Immature natural killer cell (primary cell): ENCODE measurements at regions not wholly inside any gene's neighbourhood (a gene's known extent, or its start where the extent isn't known, plus 50 kb on each side); places are given as distances from the start of the nearest gene placed in this dataset.

ENCODE experiments used
- DNase-seq, 3 donors: peaks; one replicate each; pipeline ENCODE4 v3.0.0; 2022; ENCODE audit warnings: mixed read lengths in 1 of 3
- H3K27ac Mint-ChIP-seq, 6 donors: one replicate each; pipeline ENCODE4 v1.8.0; 2020; ENCODE audit warnings: mixed read lengths in 6 of 6, mild to moderate bottlenecking in 5 of 6, inconsistent platforms in 4 of 6, moderate library complexity in 3 of 6
- H3K27me3 Mint-ChIP-seq, 3 donors: one replicate each; pipeline ENCODE4 v1.8.0; 2020 to 2021; ENCODE audit warnings: low read depth in 3 of 3, mild to moderate bottlenecking in 3 of 3, mixed read lengths in 3 of 3, moderate library complexity in 3 of 3, inconsistent platforms in 1 of 3
- H3K36me3 Mint-ChIP-seq, 3 donors: one replicate each; pipeline ENCODE4 v1.8.0; 2020; ENCODE audit warnings: mixed read lengths in 3 of 3, inconsistent platforms in 2 of 3, mild to moderate bottlenecking in 2 of 3
- H3K4me1 Mint-ChIP-seq, 2 donors: one replicate each; pipeline ENCODE4 v1.8.0; 2020; ENCODE audit warnings: inconsistent platforms in 2 of 2, mild to moderate bottlenecking in 2 of 2, mixed read lengths in 2 of 2, moderate library complexity in 1 of 2
- H3K4me3 Mint-ChIP-seq, 5 donors: one replicate each; pipeline ENCODE4 v1.8.0; 2020; ENCODE audit warnings: mild to moderate bottlenecking in 5 of 5, mixed read lengths in 5 of 5, inconsistent platforms in 3 of 5, moderate library complexity in 3 of 5
- H3K9me3 Mint-ChIP-seq, 6 donors: one replicate each; pipeline ENCODE4 v1.8.0; 2020; ENCODE audit warnings: mild to moderate bottlenecking in 6 of 6, mixed read lengths in 6 of 6, inconsistent platforms in 4 of 6, moderate library complexity in 3 of 6

- H3K36me3 Mint-ChIP-seq: no peaks in the 10 kb centered on the region
- peaks cover 0 to 2% (median 0%) of the 10 kb centered on the region in 3 donors for H3K27me3 Mint-ChIP-seq
- H3K4me1 Mint-ChIP-seq: no peaks in the 10 kb centered on the region
- no peak overlapping the region for H3K4me3 Mint-ChIP-seq
- H3K9me3 Mint-ChIP-seq: peaks cover 5 to 59% (median 31%) of the 10 kb centered on the region in 6 donors
- DNase-seq: no peak
- H3K27ac Mint-ChIP-seq: no peak overlapping the region
Observed at GRCh38 chr5:27535031-27535557, 496.7 kb upstream of the CDH9 start.

- no peak for DNase-seq
- H3K36me3 Mint-ChIP-seq: no peaks in the 10 kb centered on the region
- H3K4me3 Mint-ChIP-seq: no peak overlapping the region
- no peaks in the 10 kb centered on the region for H3K4me1 Mint-ChIP-seq
- no peak overlapping the region for H3K27ac Mint-ChIP-seq
- H3K27me3 Mint-ChIP-seq: no peaks in the 10 kb centered on the region
- H3K9me3 Mint-ChIP-seq: peaks cover 13 to 61% (median 38%) of the 10 kb centered on the region in 6 donors
Observed at GRCh38 chr5:27532305-27532704, 493.9 kb upstream of the CDH9 start.

GRCh38 chr5:27524515-27524914, 486.1 kb upstream of the CDH9 start:
- Mint-ChIP-seq H3K4me1 (no peaks in the 10 kb centered on the region), H3K9me3 (peaks cover 14 to 66% (median 55%) of the 10 kb centered on the region in 6 donors), H3K27me3 (no peaks in the 10 kb centered on the region), H3K36me3 (peaks cover 0 to 4% (median 0%) of the 10 kb centered on the region in 3 donors), H3K4me3 (no peak overlapping the region), H3K27ac (no peak overlapping the region)
- DNase-seq: no peak

- no peak for DNase-seq
- no peak overlapping the region for H3K27ac Mint-ChIP-seq
- H3K4me3 Mint-ChIP-seq: no peak overlapping the region
- H3K9me3 Mint-ChIP-seq: peaks cover 13 to 65% (median 56%) of the 10 kb centered on the region in 6 donors
- H3K27me3 Mint-ChIP-seq: no peaks in the 10 kb centered on the region
- no peaks in the 10 kb centered on the region for H3K4me1 Mint-ChIP-seq
- H3K36me3 Mint-ChIP-seq: peaks cover 0 to 4% (median 0%) of the 10 kb centered on the region in 3 donors
Observed at GRCh38 chr5:27523629-27524028, 485.2 kb upstream of the CDH9 start.

- H3K4me3 Mint-ChIP-seq: no peak overlapping the region
- no peak overlapping the region for H3K27ac Mint-ChIP-seq
Observed at GRCh38 chr5:27516437-27516836, 478.1 kb upstream of the CDH9 start.

GRCh38 chr5:27511061-27511460, 472.7 kb upstream of the CDH9 start:
- Mint-ChIP-seq H3K27ac (no peak overlapping the region), H3K9me3 (peaks cover 4 to 57% (median 37%) of the 10 kb centered on the region in 6 donors), H3K36me3 (peaks cover 0 to 6% (median 0%) of the 10 kb centered on the region in 3 donors), H3K4me3 (no peak overlapping the region), H3K4me1 (no peaks in the 10 kb centered on the region), H3K27me3 (peaks cover 0 to 4% (median 0%) of the 10 kb centered on the region in 3 donors)
- no peak for DNase-seq

More at GRCh38 chr5:27516437-27516836, 478.1 kb upstream of the CDH9 start:
- peaks cover 6 to 72% (median 54%) of the 10 kb centered on the region in 6 donors for H3K9me3 Mint-ChIP-seq
- peaks cover 0 to 4% (median 0%) of the 10 kb centered on the region in 3 donors for H3K27me3 Mint-ChIP-seq
- no peaks in the 10 kb centered on the region for H3K4me1 Mint-ChIP-seq
- H3K36me3 Mint-ChIP-seq: peaks cover 0 to 10% (median 0%) of the 10 kb centered on the region in 3 donors
- no peak for DNase-seq

- no peaks in the 10 kb centered on the region for H3K4me1 Mint-ChIP-seq
- H3K27ac Mint-ChIP-seq: no peak overlapping the region
- H3K4me3 Mint-ChIP-seq: no peak overlapping the region
- H3K9me3 Mint-ChIP-seq: peaks cover 8 to 59% (median 36%) of the 10 kb centered on the region in 6 donors
- DNase-seq: no peak
- H3K36me3 Mint-ChIP-seq: peaks cover 0 to 3% (median 0%) of the 10 kb centered on the region in 3 donors
- no peaks in the 10 kb centered on the region for H3K27me3 Mint-ChIP-seq
Observed at GRCh38 chr5:27503813-27504212, 465.4 kb upstream of the CDH9 start.

GRCh38 chr5:27502236-27502635, 463.9 kb upstream of the CDH9 start:
- Mint-ChIP-seq H3K4me1 (no peaks in the 10 kb centered on the region), H3K36me3 (peaks cover 0 to 3% (median 0%) of the 10 kb centered on the region in 3 donors), H3K4me3 (no peak overlapping the region), H3K9me3 (peaks cover 10 to 50% (median 37%) of the 10 kb centered on the region in 6 donors), H3K27me3 (no peaks in the 10 kb centered on the region), H3K27ac (no peak overlapping the region)
- DNase-seq: no peak

- Mint-ChIP-seq H3K4me3 (no peak overlapping the region), H3K27ac (no peak overlapping the region), H3K36me3 (no peaks in the 10 kb centered on the region), H3K9me3 (peaks cover 12 to 47% (median 27%) of the 10 kb centered on the region in 6 donors), H3K27me3 (no peaks in the 10 kb centered on the region), H3K4me1 (no peaks in the 10 kb centered on the region)
- no peak for DNase-seq
Observed at GRCh38 chr5:27497491-27497890, 459.1 kb upstream of the CDH9 start.

GRCh38 chr5:27494887-27495286, 456.5 kb upstream of the CDH9 start:
- H3K27me3 Mint-ChIP-seq: no peaks in the 10 kb centered on the region
- H3K9me3 Mint-ChIP-seq: peaks cover 13 to 56% (median 33%) of the 10 kb centered on the region in 6 donors
- no peak overlapping the region for H3K4me3 Mint-ChIP-seq
- no peak for DNase-seq
- peaks cover 0 to 7% (median 0%) of the 10 kb centered on the region in 3 donors for H3K36me3 Mint-ChIP-seq
- no peaks in the 10 kb centered on the region for H3K4me1 Mint-ChIP-seq
- no peak overlapping the region for H3K27ac Mint-ChIP-seq

- Mint-ChIP-seq H3K27ac (no peak overlapping the region), H3K9me3 (peaks cover 12 to 60% (median 39%) of the 10 kb centered on the region in 6 donors), H3K27me3 (no peaks in the 10 kb centered on the region), H3K4me3 (no peak overlapping the region), H3K4me1 (no peaks in the 10 kb centered on the region), H3K36me3 (peaks cover 0 to 8% (median 0%) of the 10 kb centered on the region in 3 donors)
- DNase-seq: no peak
Observed at GRCh38 chr5:27491746-27492439, 453.5 kb upstream of the CDH9 start.

- no peak for DNase-seq
- Mint-ChIP-seq H3K36me3 (peaks cover 0 to 10% (median 0%) of the 10 kb centered on the region in 3 donors), H3K27me3 (no peaks in the 10 kb centered on the region), H3K4me1 (no peaks in the 10 kb centered on the region), H3K4me3 (no peak overlapping the region), H3K27ac (no peak overlapping the region), H3K9me3 (peaks cover 14 to 61% (median 42%) of the 10 kb centered on the region in 6 donors)
Observed at GRCh38 chr5:27491047-27491446, 452.7 kb upstream of the CDH9 start.

- no peaks in the 10 kb centered on the region for H3K27me3 Mint-ChIP-seq
- no peak overlapping the region for H3K4me3 Mint-ChIP-seq
- H3K27ac Mint-ChIP-seq: no peak overlapping the region
- H3K9me3 Mint-ChIP-seq: peaks cover 14 to 67% (median 46%) of the 10 kb centered on the region in 6 donors
- no peaks in the 10 kb centered on the region for H3K4me1 Mint-ChIP-seq
- peaks cover 0 to 10% (median 0%) of the 10 kb centered on the region in 3 donors for H3K36me3 Mint-ChIP-seq
- no peak for DNase-seq
Observed at GRCh38 chr5:27489701-27490100, 451.3 kb upstream of the CDH9 start.

GRCh38 chr5:27482663-27483062, 444.3 kb upstream of the CDH9 start:
- DNase-seq: no peak
- Mint-ChIP-seq H3K4me3 (no peak overlapping the region), H3K36me3 (peaks cover 0 to 3% (median 0%) of the 10 kb centered on the region in 3 donors), H3K9me3 (peaks cover 2 to 57% (median 31%) of the 10 kb centered on the region in 6 donors), H3K27me3 (no peaks in the 10 kb centered on the region), H3K27ac (no peak overlapping the region), H3K4me1 (no peaks in the 10 kb centered on the region)
